Calu3 (cell line): ENCODE measurements at regions not wholly inside any gene's neighbourhood (a gene's known extent, or its start where the extent isn't known, plus 50 kb on each side); places are given as distances from the start of the nearest gene placed in this dataset.

ENCODE experiments used
- BruUV-seq: library from RNA; stranded (reverse); fragments of 400-500 nt; replicated peaks from 2 replicates; lab custom pipeline; 2021; lab: Mats Ljungman, UMichigan
- CTCF ChIA-PET: fragments of 300-600 bp; sonication (Branson Sonifier 250); formaldehyde crosslinking; loops from one replicate; lab custom pipeline; 2022; ENCODE audit warnings: antibody characterized with exemption; lab: Charles Lee
- DNase-seq: peaks from one replicate; pipeline ENCODE4 v3.0.0; 2022
- H3K27ac Mint-ChIP-seq: one replicate; pipeline ENCODE4 v1.8.0; 2022; ENCODE audit warnings: mixed read lengths; ENCODE audit not compliant: unreplicated experiment
- H3K27me3 Mint-ChIP-seq: one replicate; pipeline ENCODE4 v1.8.0; 2022; ENCODE audit warnings: mixed read lengths; ENCODE audit not compliant: unreplicated experiment
- H3K36me3 Mint-ChIP-seq: one replicate; pipeline ENCODE4 v1.8.0; 2022; ENCODE audit warnings: mild to moderate bottlenecking, moderate library complexity, mixed read lengths; ENCODE audit not compliant: insufficient read depth, unreplicated experiment
- H3K4me1 Mint-ChIP-seq: one replicate; pipeline ENCODE4 v1.8.0; 2022; ENCODE audit warnings: mild to moderate bottlenecking, low read depth, mixed read lengths; ENCODE audit not compliant: unreplicated experiment
- H3K4me3 Mint-ChIP-seq: one replicate; pipeline ENCODE4 v1.8.0; 2022; ENCODE audit warnings: mild to moderate bottlenecking, low read depth, moderate library complexity, mixed read lengths; ENCODE audit not compliant: unreplicated experiment
- H3K9me3 Mint-ChIP-seq: one replicate; pipeline ENCODE4 v1.8.0; 2022; ENCODE audit warnings: low read depth, mixed read lengths; ENCODE audit not compliant: unreplicated experiment
- intact Hi-C: fragments of 100-400 bp; cut with micrococcal nuclease; formaldehyde crosslinking; loops from one replicate; pipeline ENCODE4 v1.10.0; 2022; ENCODE audit not compliant: unreplicated experiment
- TF ChIP-seq, protein P1 (sequence below): fragments of 200-600 bp; IDR thresholded peaks from one replicate; pipeline ENCODE4 v1.8.0; 2022; ENCODE audit warnings: antibody characterized with exemption; ENCODE audit not compliant: unreplicated experiment

DNA sequence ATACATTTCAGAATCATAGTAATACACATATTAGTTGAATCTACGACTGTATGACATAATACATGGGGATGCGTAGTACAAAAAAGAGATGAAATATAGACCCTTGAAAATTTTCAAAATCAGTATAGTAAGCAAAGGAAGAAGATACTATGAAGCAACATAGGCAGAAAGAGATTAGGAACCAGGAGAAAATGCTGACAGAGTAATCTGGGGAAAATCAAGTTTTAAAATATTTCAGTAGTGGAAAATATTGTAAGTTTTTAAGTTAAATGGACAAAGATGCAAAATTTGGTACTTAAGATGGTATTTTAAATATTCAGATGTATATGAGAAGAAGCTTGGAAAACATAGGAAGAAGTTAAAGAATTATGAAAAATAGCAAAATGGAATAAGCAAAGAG lies 915.6 kb upstream of the LRFN5 start:
- Mint-ChIP-seq H3K9me3 (peaks cover 7% of the 10 kb centered on the region), H3K36me3 (no peaks in the 10 kb centered on the region), H3K4me1 (no peaks in the 10 kb centered on the region), H3K27me3 (no peaks in the 10 kb centered on the region), H3K4me3 (no peak overlapping the region), H3K27ac (no peak overlapping the region)
- CTCF ChIA-PET: no interaction called here
- TF ChIP-seq, protein P1, sequence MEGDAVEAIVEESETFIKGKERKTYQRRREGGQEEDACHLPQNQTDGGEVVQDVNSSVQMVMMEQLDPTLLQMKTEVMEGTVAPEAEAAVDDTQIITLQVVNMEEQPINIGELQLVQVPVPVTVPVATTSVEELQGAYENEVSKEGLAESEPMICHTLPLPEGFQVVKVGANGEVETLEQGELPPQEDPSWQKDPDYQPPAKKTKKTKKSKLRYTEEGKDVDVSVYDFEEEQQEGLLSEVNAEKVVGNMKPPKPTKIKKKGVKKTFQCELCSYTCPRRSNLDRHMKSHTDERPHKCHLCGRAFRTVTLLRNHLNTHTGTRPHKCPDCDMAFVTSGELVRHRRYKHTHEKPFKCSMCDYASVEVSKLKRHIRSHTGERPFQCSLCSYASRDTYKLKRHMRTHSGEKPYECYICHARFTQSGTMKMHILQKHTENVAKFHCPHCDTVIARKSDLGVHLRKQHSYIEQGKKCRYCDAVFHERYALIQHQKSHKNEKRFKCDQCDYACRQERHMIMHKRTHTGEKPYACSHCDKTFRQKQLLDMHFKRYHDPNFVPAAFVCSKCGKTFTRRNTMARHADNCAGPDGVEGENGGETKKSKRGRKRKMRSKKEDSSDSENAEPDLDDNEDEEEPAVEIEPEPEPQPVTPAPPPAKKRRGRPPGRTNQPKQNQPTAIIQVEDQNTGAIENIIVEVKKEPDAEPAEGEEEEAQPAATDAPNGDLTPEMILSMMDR: no peak
- no peak for DNase-seq
- intact Hi-C loops: no loop called here
- no TSS peak for BruUV-seq

DNA sequence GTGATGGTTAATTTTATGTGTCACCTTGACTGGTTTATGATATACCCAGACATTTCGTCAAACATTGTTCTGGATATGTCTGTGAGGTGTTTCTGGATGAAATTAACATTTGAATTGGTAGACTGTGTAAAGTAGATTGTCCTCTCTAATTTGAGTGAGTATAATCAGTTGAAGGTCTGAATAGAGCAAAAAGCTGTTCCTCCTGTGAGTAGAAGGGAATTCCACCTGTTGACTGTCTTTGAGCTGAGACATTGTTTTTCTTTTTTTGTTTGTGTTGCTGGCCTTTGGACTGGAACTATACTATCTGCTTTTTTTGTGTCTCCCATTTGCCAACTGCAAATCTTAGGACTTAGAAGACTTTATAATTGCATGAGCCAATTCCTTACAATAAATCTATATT lies 920.9 kb upstream of the LRFN5 start:
- no peak overlapping the region for H3K27ac Mint-ChIP-seq
- CTCF ChIA-PET: no interaction called here
- intact Hi-C loops: no loop called here
- no peaks in the 10 kb centered on the region for H3K27me3 Mint-ChIP-seq
- H3K9me3 Mint-ChIP-seq: no peaks in the 10 kb centered on the region
- BruUV-seq: no TSS peak
- no peaks in the 10 kb centered on the region for H3K36me3 Mint-ChIP-seq
- H3K4me1 Mint-ChIP-seq: no peaks in the 10 kb centered on the region
- TF ChIP-seq, protein P1: no peak
- DNase-seq: no peak
- no peak overlapping the region for H3K4me3 Mint-ChIP-seq

DNA sequence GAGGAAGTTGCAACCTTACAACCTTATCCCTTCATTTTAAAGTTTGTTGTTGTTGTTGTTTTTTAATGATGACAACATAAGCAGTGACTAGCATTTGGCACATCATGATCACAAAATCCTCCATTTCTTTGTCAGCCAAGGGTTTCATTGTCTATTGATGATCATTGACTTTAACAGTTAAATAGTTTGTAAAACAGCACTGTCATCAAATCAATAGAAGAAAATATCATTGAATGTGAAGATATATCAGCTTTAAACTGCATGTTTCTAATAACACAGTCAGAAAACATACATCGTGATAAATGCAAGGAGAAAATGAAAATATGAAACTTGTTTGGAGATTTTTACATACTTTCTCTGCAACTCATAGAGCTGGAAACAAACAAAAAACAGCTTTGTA lies 922.3 kb upstream of the LRFN5 start:
- Mint-ChIP-seq H3K27me3 (no peaks in the 10 kb centered on the region), H3K36me3 (no peaks in the 10 kb centered on the region), H3K4me1 (no peaks in the 10 kb centered on the region), H3K9me3 (peaks cover 6% of the 10 kb centered on the region), H3K27ac (no peak overlapping the region), H3K4me3 (no peak overlapping the region)
- intact Hi-C loops: no loop called here
- no TSS peak for BruUV-seq
- DNase-seq: no peak
- CTCF ChIA-PET: no interaction called here
- TF ChIP-seq, protein P1: no peak

DNA sequence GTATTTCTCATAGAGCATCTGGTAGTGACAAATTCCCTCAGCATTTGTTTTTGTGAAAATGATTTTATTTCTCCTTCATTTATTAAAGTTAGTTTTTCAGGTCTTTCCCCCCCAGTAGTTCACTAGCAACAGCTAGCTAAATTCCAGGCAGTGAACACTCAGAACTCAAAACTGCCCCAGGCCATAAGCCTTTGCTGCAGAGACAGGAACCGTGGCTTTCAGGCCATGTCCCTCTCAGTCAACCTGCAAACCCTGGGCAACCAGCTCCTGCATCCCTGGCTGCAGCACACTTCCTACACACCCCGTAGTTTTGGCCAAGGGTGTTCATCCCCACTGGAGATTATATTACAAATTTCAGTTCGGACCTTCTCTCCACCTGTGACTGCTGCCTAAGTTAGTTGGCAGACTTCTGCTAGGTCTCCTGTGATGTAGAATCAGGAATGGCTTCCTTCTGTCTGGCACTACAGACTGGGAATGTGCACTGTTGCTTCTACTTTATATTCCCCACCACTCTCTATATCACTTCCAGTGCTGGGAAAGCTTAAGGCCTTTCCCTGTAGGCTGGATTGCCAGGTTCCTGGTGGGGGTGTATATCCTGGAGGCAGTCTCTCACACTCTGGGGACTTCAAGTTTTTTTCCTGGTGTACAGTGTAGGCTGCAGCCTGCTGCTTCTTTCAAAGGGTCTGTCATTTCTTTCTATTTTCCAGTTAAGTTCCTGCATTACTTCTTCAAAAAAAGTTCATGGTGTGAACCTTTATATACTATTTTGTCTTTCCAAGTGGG lies 924.4 kb upstream of the LRFN5 start:
- no TSS peak for BruUV-seq
- Mint-ChIP-seq H3K27ac (no peak overlapping the region), H3K4me1 (no peaks in the 10 kb centered on the region), H3K27me3 (no peaks in the 10 kb centered on the region), H3K4me3 (no peak overlapping the region), H3K9me3 (peaks cover 9% of the 10 kb centered on the region), H3K36me3 (no peaks in the 10 kb centered on the region)
- intact Hi-C loops: no loop called here
- TF ChIP-seq, protein P1: no peak
- DNase-seq: no peak
- CTCF ChIA-PET: no interaction called here
